ENCODE measurements at regions not wholly inside any gene's neighbourhood (a gene's known extent, or its start where the extent isn't known, plus 50 kb on each side); places are given as distances from the start of the nearest gene placed in this dataset.

- no peak for DNase-seq
Measured at GRCh38 chr3:165283328-165283727, 87.1 kb upstream of the SLITRK3 start.

GRCh38 chr3:165279471-165279870, 83.3 kb upstream of the SLITRK3 start:
- DNase-seq, result no peak

- no peak for DNase-seq
Measured at GRCh38 chr3:165273411-165273810, 77.2 kb upstream of the SLITRK3 start.

- DNase-seq, result peak; percentile 14
Measured at GRCh38 chr3:165259541-165260193, 63.5 kb upstream of the SLITRK3 start.

GRCh38 chr3:165256554-165257065, 60.4 kb upstream of the SLITRK3 start:
- DNase-seq, result peak; percentile 77

GRCh38 chr3:165254812-165255211, 58.6 kb upstream of the SLITRK3 start:
- DNase-seq, result peak; percentile 78

Measured in NCI-H82 (cell line).